ENCODE measurements at regions not wholly inside any gene's neighbourhood (a gene's known extent, or its start where the extent isn't known, plus 50 kb on each side); places are given as distances from the start of the nearest gene placed in this dataset.

GRCh38 chr10:28214219-28214618, 88.6 kb downstream of the MPP7 start:
- H3K4me3 ChIP-seq (ENCODE audit: low read depth, low read length): no peak overlapping the region
- no peak for DNase-seq (ENCODE audit: low read depth)
- no peak for TF ChIP-seq CTCF (IDR thresholded peaks at IDR 0.05; ENCODE audit: low read depth, low read length, missing control alignments)

GRCh38 chr10:28211759-28212158, 91.1 kb downstream of the MPP7 start:
- H3K4me3 ChIP-seq (ENCODE audit: low read depth, low read length): no peak overlapping the region
- TF ChIP-seq CTCF (IDR thresholded peaks at IDR 0.05; ENCODE audit: low read depth, low read length, missing control alignments): no peak
- no peak for DNase-seq (ENCODE audit: low read depth)

GRCh38 chr10:28207799-28208198, 95.1 kb downstream of the MPP7 start:
- TF ChIP-seq CTCF (IDR thresholded peaks at IDR 0.05; ENCODE audit: low read depth, low read length, missing control alignments): no peak
- no peak for DNase-seq (ENCODE audit: low read depth)
- no peak overlapping the region for H3K4me3 ChIP-seq (ENCODE audit: low read depth, low read length)

DNA sequence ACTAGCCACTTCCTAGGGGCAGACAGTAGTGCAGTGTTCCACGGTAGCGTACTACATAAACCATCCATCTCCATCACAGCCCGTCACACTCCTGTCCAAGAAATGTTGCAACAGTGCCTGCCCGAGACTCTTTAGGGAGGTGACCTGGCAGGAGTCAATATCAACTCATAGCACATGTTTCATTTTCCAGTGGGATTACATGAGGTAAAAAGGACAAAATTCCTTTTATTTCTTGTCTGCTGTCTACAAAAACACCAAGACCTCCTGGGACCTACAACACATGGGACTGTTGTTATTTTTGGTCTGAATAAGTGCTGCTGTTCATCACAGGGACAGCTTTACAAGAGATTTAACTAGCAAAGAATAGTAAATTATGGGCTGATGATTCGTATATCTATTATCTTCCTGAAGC, 99.9 kb downstream of the MPP7 start:
- DNase-seq (ENCODE audit: low read depth): no peak
- TF ChIP-seq CTCF (IDR thresholded peaks at IDR 0.05; ENCODE audit: low read depth, low read length, missing control alignments): no peak
- H3K4me3 ChIP-seq (ENCODE audit: low read depth, low read length): no peak overlapping the region

- no peak for DNase-seq (ENCODE audit: low read depth)
- no peak for TF ChIP-seq CTCF (IDR thresholded peaks at IDR 0.05; ENCODE audit: low read depth, low read length, missing control alignments)
- H3K4me3 ChIP-seq (ENCODE audit: low read depth, low read length): no peak overlapping the region
These were observed 101.2 kb downstream of the MPP7 start for GRCh38 chr10:28201410-28202400.

DNA sequence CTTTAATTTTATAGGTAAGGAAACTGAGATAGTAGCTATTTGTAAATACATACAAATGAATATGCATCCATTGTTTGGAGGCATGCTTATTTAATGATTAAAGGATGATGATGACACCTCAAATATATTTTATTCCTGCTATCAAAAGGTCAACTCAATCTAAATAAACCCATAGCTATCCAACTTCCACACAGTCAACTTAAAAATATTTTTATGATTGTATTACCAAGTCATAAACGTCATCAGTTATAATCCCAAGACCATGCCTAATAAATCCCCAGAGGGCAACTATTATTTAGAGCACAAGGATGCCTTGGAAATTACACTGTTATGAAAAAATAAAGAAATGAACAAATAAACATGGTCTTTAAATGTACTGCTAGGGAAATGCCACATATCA, 102.1 kb downstream of the MPP7 start:
- no peak for TF ChIP-seq CTCF (IDR thresholded peaks at IDR 0.05; ENCODE audit: low read depth, low read length, missing control alignments)
- no peak overlapping the region for H3K4me3 ChIP-seq (ENCODE audit: low read depth, low read length)
- no peak for DNase-seq (ENCODE audit: low read depth)

DNA sequence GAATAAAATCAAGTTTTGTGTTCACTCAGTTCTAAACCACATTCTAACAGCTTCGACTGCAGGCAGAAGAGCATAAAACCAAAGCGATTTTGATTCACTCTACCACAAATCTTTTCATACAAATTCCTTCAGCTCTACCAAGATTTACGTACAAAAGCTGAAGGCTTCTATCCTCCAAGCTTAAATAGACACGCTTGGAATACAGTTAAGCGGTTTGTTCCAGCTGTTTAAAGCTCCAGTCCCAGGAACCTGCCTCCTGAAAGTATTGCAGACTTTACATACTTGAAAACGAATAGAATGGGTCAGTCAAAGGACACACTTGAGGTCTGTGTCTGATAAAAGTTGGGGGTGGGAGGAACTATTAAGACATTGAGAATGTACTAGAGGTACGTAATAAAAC, 102.9 kb downstream of the MPP7 start:
- no peak for DNase-seq (ENCODE audit: low read depth)
- no peak overlapping the region for H3K4me3 ChIP-seq (ENCODE audit: low read depth, low read length)
- TF ChIP-seq CTCF (IDR thresholded peaks at IDR 0.05; ENCODE audit: low read depth, low read length, missing control alignments): no peak
